ENCODE measurements at regions not wholly inside any gene's neighbourhood (a gene's known extent, or its start where the extent isn't known, plus 50 kb on each side); places are given as distances from the start of the nearest gene placed in this dataset.

DNA sequence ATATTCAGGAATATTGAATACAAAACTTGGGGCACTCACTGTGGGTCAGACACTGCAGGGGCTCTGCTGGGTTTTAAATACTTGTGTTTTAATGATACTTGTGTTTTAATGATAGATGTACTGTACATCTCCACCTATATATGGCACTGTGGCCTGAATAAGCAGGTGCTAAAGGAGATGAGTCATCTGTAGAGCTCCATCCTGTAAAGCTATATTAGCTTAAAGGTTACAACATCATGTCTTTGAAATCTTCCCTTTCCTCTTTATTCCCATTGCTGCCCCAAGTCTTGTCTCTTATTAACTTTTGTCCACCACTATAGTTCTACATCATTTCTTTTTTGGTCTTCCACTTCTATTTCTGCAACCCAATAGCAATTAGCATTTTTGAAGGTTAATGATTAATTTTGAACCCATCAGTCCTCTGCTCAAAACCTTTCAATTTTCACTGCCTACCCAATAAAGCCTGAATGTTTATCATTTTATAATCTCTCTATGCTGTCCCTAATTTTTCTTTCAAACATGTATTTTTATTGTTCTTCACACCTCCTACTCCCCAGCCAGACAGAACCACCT lies 113.3 kb upstream of the PTGFR start:
- no peak overlapping the region for H3K4me2 ChIP-seq (ENCODE audit: insufficient read depth, low read length)
- H3K9me3 ChIP-seq (replicated peaks; ENCODE audit: control insufficient read depth, insufficient read depth, low read depth, low read length), result no peaks in the 10 kb centered on the region
- FAIRE-seq (no peak), ATAC-seq (no peak), DNase-seq (ENCODE audit: extremely low read depth in 1 of 4, low spot score in 3 of 4) (no peak)
- H4K20me1 ChIP-seq (replicated peaks; ENCODE audit: control insufficient read depth, insufficient read depth, low read length), result no peaks in the 10 kb centered on the region
- no peak overlapping the region for H3K4me3 ChIP-seq
- H3K9me1 ChIP-seq (ENCODE audit: control insufficient read depth, insufficient read depth, low read length), result no peaks in the 10 kb centered on the region
- H3K4me1 ChIP-seq (replicated peaks in 1 of 2; ENCODE audit: control insufficient read depth in 2 of 2, insufficient read depth in 2 of 2, low read length in 2 of 2), result no peaks in the 10 kb centered on the region
- no peaks in the 10 kb centered on the region for H3K36me3 ChIP-seq (ENCODE audit: control insufficient read depth, insufficient read depth, low read length)
- intact Hi-C loops (cut with micrococcal nuclease), result no loop called here
- in situ Hi-C loops (cut with MboI), result no loop called here
- H3K27ac ChIP-seq (ENCODE audit: extremely low read depth, low read depth, low read length), result no peak overlapping the region
- POLR2A ChIA-PET, result no interaction called here
- H2AFZ ChIP-seq (ENCODE audit: low read depth, low read length), result no peak overlapping the region
- no peaks in the 10 kb centered on the region for H3K27me3 ChIP-seq (ENCODE audit: control insufficient read depth in 2 of 2, insufficient read depth in 2 of 2, low read length in 2 of 2)
- H3K9ac ChIP-seq (ENCODE audit: insufficient read depth in 1 of 2, low read depth in 2 of 2, low read length in 2 of 2), result no peak overlapping the region
- H3K79me2 ChIP-seq (ENCODE audit: control insufficient read depth, insufficient read depth, low read length), result no peaks in the 10 kb centered on the region
- no TSS peak for BruUV-seq (replicated peaks)
- no peak for TF ChIP-seq KDM1A (IDR thresholded peaks at IDR 0.05)
- no peak for TF ChIP-seq CUX1 (CRISPR knock-in tag; IDR thresholded peaks at IDR 0.05)
- TF ChIP-seq POLR2B (IDR thresholded peaks at IDR 0.05; ENCODE audit: low read depth, partially characterized antibody), result no peak
- TF ChIP-seq, protein P1, sequence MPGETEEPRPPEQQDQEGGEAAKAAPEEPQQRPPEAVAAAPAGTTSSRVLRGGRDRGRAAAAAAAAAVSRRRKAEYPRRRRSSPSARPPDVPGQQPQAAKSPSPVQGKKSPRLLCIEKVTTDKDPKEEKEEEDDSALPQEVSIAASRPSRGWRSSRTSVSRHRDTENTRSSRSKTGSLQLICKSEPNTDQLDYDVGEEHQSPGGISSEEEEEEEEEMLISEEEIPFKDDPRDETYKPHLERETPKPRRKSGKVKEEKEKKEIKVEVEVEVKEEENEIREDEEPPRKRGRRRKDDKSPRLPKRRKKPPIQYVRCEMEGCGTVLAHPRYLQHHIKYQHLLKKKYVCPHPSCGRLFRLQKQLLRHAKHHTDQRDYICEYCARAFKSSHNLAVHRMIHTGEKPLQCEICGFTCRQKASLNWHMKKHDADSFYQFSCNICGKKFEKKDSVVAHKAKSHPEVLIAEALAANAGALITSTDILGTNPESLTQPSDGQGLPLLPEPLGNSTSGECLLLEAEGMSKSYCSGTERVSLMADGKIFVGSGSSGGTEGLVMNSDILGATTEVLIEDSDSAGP (CRISPR knock-in tag; IDR thresholded peaks at IDR 0.05), result no peak
- TF ChIP-seq SRSF7 (optimal IDR thresholded peaks at IDR 0.05; ENCODE audit: low read depth, low read length), result no peak
- TF ChIP-seq SP1 (CRISPR knock-in tag; IDR thresholded peaks at IDR 0.05), result no peak
- TF ChIP-seq ZNF695 (CRISPR knock-in tag; IDR thresholded peaks at IDR 0.05), result no peak
- TF ChIP-seq ZNF224 (CRISPR knock-in tag; IDR thresholded peaks at IDR 0.05), result no peak
- no peak for TF ChIP-seq MAFF (IDR thresholded peaks at IDR 0.05; ENCODE audit: low read length)
- no peak for TF ChIP-seq MAX (CRISPR knock-in tag; IDR thresholded peaks at IDR 0.05)
- no peak for TF ChIP-seq ZNF217 (CRISPR knock-in tag; IDR thresholded peaks at IDR 0.05)
- TF ChIP-seq MTA2 (IDR thresholded peaks at IDR 0.05; ENCODE audit: low read depth), result no peak
- no peak for TF ChIP-seq GATAD2B (IDR thresholded peaks at IDR 0.05; ENCODE audit: borderline replicate concordance)
- no peak for TF ChIP-seq KLF1 (tag; IDR thresholded peaks at IDR 0.05)
- TF ChIP-seq, protein P2, sequence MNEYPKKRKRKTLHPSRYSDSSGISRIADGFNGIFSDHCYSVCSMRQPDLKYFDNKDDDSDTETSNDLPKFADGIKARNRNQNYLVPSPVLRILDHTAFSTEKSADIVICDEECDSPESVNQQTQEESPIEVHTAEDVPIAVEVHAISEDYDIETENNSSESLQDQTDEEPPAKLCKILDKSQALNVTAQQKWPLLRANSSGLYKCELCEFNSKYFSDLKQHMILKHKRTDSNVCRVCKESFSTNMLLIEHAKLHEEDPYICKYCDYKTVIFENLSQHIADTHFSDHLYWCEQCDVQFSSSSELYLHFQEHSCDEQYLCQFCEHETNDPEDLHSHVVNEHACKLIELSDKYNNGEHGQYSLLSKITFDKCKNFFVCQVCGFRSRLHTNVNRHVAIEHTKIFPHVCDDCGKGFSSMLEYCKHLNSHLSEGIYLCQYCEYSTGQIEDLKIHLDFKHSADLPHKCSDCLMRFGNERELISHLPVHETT (CRISPR knock-in tag; conservative IDR thresholded peaks at IDR 0.05 in 1 of 2, IDR thresholded peaks at IDR 0.05 in 1 of 2), result no peak
- no peak for TF ChIP-seq MCM3 (IDR thresholded peaks at IDR 0.05)
- CTCF ChIA-PET (ENCODE audit: low intra/inter-chr PET ratio), result no interaction called here

Measured in K562 (cell line).